GM10847 (cell line): ENCODE measurements at regions not wholly inside any gene's neighbourhood (a gene's known extent, or its start where the extent isn't known, plus 50 kb on each side); places are given as distances from the start of the nearest gene placed in this dataset.

ENCODE experiments used
- POLR2A ChIP-seq: IDR thresholded peaks from 2 replicates; pipeline ENCODE4 v1.6.1; 2011; ENCODE audit not compliant: insufficient read length; ENCODE audit errors: extremely low read depth

DNA sequence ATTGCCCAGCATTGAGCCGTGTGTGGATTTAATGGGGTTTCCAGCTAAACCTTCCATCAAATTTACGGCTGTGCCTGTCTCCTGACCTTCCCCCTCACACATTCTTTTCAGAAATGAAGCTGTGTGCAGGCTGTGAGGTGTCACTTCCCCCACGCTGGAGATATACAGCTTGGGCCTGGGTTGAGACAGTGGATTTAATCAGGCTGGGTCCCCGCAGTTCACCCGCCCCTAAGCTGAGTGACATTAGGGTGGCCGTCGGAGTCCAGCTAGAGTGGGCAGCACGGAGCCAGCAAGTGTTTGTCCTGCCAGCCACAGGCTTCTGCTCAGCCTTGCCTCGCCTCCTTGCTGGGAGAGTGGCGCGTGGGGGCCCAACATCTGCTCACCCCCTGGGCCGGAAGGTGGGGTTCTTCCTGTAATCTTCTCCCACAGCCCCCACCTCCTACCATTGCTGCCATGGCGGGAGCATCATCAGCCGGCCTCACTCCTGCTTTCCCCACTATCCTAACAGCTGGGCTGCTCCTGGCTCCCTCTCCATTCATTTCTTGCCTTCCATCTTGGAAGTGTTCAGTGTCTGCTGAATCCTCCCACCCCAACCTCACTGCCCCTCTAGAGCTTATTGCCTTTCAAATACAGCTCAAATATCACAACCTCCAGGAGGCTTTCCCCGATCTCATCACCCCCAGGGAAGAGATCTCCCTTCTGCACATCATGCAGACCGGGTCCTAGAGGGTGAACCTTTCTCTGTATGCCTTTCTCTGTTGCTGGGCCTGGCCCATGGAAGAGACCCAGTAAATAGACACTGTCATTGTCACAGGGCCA lies 149.0 kb downstream of the GLI2 start:
- TF ChIP-seq POLR2A = no peak

- TF ChIP-seq POLR2A = no peak
Observed at GRCh38 chr2:120885321-120885720, 149.7 kb downstream of the GLI2 start.

- TF ChIP-seq POLR2A = no peak
Observed at GRCh38 chr2:120885749-120886148, 150.1 kb downstream of the GLI2 start.

DNA sequence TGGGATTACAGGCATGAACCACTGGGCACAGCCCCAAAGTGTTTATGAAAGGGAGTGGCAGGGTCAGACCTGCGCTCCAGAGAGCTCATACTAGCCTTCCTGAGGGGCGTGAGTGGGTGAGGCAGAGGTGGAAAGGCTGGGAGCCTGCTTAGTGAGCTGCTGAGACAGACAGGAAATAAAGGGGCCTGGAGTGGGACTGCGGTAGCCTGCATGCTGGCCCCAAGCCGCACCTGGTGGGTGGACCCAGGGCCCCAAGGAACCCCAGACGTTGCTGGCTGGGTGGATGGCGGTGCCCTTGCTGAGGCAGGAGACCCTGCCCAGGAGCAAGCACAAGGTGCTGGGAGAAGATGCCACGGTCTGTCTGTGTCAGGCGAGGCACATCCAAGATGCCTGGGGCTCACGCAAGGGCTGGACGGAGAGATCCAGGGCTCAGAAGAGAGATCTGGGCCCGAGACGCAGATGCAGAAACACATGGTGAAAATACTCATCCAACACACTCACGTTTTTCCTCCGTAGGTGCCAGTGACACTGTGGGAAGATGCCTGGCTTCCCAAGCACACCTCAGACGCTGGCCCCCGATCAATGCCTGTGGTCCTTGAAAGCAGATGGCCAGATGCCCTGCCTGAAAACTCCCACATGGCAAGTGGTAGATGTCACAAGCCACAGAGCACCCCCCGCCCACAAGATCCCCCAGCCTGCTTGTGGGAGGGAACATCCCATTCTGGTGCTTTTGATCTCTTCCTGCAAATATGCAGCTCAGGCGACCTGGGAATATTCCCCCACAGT lies 151.1 kb downstream of the GLI2 start:
- no peak for TF ChIP-seq POLR2A

- TF ChIP-seq POLR2A = no peak
Observed at GRCh38 chr2:120887320-120887697, 151.6 kb downstream of the GLI2 start.

DNA sequence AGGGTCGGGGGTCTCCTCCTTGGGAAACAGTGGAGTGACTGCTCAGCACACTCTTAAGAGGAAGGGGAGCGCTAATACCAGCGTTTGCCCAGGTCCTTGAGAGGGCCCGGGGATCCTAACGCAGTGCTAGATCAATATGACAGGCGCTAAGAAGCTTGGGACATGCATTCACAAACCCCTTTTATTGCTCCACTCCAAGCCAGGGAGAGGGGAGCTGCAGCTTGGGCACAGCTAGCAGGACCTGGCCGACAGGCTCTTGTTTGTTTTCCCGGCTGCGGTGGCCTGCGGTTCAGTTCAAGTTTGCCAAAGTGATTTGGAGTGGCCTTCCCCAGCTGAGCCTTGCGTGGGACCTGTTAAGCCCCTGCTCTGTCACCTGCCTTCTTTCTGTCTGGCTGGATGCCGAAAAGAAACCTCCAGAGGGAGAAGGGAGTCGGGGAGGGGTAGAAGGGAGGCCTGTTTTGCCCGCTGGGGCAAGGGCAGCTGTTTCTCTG lies 152.1 kb downstream of the GLI2 start:
- TF ChIP-seq POLR2A = no peak

GRCh38 chr2:120888851-120889250 lies 153.2 kb downstream of the GLI2 start:
- no peak for TF ChIP-seq POLR2A

DNA sequence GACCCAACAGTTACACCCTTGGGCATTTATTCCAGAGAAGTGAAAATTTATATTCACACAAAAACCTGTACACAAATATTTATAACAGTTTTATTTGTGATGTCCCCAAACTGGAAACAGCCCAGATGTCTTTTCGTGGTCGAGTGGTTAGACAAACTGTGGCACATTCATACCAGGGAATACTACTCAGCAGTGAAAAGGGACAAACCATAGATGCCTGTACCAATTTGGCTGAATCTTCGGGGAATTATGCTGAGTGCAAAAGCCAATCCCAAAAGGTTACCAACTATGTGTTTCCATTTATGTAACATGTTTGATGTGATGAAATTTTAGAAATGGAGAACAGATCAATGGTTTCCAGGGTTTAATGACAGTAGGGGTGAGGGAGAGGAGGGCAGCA lies 154.3 kb downstream of the GLI2 start:
- no peak for TF ChIP-seq POLR2A

DNA sequence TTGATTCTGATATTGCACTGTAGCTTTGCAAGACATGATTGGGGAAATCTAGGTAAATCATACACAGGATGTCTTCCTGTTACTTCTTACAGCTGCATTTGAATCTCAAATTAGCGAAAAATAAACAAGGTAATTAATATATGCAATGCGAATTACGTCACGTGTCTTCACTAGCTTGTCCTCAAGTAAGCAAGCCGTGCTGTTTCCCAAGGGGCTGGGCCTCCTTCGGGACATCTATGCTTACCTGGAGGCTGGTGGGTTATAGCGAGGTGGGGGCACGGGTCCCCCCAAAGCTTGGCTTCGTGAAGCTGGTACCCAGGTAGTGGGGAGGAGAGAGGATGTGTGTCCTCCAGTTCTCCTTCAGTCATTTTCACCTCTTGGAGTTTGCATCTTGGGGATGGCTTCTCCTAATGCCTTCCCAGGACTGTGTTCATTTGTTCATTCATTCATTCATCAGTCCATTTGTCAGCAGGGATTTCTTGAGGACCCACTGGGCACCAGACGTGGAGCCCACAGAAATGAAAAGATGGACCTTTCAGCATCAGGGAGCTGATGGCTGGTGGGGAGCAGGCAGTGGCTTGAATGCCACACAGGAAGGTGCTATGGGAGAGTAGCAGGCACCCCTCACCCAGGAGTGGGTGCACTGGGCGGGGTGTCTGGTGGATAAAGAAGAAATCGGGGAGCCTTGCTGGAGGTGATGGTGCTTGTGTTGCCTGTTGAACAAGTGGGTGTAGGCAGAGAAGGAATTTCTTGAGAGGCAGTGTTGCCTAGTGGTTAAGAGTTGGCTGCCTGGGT lies 155.1 kb downstream of the GLI2 start:
- no peak for TF ChIP-seq POLR2A

GRCh38 chr2:120892271-120892966 lies 156.8 kb downstream of the GLI2 start:
- no peak for TF ChIP-seq POLR2A

DNA sequence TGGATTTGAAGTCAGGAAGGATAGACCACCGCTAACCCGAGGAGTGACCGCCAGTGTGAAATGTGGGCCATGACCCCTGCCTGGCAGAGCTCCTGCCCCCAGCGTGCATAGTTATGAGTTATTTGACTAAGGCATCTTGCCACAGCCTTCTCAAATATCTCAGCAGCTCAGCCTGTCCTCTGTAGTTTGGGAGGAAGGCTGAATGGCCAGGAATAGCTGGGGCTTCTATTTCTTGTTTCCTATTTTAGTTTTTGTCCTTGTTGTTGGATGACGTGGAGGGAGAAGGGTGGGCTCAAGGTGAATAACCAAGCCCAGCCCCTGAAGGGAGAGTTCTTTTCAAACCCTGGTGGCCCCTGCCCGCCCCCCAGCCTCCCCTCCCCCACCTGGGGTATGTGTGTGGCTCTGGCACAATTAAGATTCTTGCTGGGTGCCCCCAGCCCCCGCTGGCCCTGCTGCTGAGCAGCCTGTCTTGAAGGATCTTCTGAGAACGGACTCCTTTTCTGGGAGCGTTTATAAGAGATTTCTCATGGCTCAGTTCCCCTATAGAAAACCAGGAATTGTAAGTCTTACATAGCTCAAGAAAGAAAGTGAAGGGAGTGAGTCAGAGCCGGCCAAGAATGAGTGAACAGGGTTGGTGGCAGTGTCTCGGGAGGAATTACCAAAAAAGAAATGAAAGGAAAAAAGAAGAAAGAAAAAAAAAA lies 157.4 kb downstream of the GLI2 start:
- no peak for TF ChIP-seq POLR2A

- no peak for TF ChIP-seq POLR2A
Observed at GRCh38 chr2:120893811-120894584, 158.3 kb downstream of the GLI2 start.

DNA sequence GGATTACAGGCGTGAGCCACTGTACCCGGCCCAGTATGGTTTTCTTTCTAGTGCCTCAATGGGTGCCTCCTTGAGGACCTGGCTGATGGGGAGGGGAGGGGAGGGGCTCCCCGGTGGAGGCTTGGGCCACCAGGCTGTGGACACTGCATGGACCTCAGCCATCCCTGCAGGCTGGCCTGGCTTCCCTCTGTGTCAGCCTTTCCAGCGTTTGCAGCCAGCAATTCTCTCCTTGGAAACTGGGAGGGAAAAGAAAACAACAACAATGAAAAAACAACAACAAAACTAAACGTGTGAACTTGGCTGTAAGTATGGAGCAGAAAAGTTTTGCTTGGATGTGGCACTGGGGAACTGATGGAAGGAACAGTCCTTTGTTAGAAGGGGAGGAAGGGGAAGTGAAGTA lies 159.3 kb downstream of the GLI2 start:
- TF ChIP-seq POLR2A = no peak

DNA sequence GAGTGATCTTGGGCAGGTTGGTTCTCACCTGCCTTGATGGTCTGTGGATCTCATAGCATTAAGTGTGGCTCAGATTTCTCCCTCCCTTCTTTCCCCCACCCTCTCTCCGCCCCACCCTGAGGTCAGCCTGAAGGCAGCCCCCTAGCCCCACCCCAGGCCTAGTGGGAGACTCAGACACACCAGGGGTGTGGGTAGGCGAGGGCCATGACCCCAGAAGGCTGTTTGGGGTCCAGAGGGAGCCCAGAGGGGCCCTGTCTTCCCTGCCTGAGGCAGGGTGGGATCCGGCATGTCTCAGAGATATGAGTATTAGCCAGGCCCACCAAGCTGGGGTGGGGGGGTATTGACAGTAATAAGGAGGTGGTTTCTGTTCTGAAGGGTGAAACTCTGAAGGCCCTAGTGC lies 160.5 kb downstream of the GLI2 start:
- TF ChIP-seq POLR2A = no peak
